ENCODE measurements at regions not wholly inside any gene's neighbourhood (a gene's known extent, or its start where the extent isn't known, plus 50 kb on each side); places are given as distances from the start of the nearest gene placed in this dataset.

GRCh38 chr9:31541721-31542281 lies 842.6 kb upstream of the ACO1 start:
- intact Hi-C loops (cut with micrococcal nuclease) (no loop called here), in situ Hi-C loops (cut with MboI) (no loop called here)
- POLR2A ChIA-PET, result no interaction called here
- no peaks in the 10 kb centered on the region for H3K9me3 ChIP-seq (replicated peaks; ENCODE audit: control insufficient read depth, insufficient read depth, low read depth, low read length)
- H3K79me2 ChIP-seq (ENCODE audit: control insufficient read depth, insufficient read depth, low read length), result no peaks in the 10 kb centered on the region
- CTCF ChIA-PET (ENCODE audit: low intra/inter-chr PET ratio), result no interaction called here
- no peak overlapping the region for H3K4me3 ChIP-seq
- DNase-seq (ENCODE audit: extremely low read depth in 1 of 4, low spot score in 3 of 4) (no peak), FAIRE-seq (no peak), ATAC-seq (no peak)
- BruUV-seq (replicated peaks), result no TSS peak
- no peaks in the 10 kb centered on the region for H3K27me3 ChIP-seq (ENCODE audit: control insufficient read depth in 2 of 2, insufficient read depth in 2 of 2, low read length in 2 of 2)
- no peak overlapping the region for H3K4me2 ChIP-seq (ENCODE audit: insufficient read depth, low read length)
- no peak overlapping the region for H3K9ac ChIP-seq (ENCODE audit: insufficient read depth in 1 of 2, low read depth in 2 of 2, low read length in 2 of 2)
- H3K36me3 ChIP-seq (ENCODE audit: control insufficient read depth, insufficient read depth, low read length), result no peaks in the 10 kb centered on the region
- H4K20me1 ChIP-seq (replicated peaks; ENCODE audit: control insufficient read depth, insufficient read depth, low read length), result no peaks in the 10 kb centered on the region
- TF ChIP-seq ARID3A (IDR thresholded peaks at IDR 0.05; ENCODE audit: borderline replicate concordance, low read depth, low read length), result no peak
- TF ChIP-seq PKNOX1 (IDR thresholded peaks at IDR 0.05), result no peak
- TF ChIP-seq YY1 (IDR thresholded peaks at IDR 0.05; ENCODE audit: borderline replicate concordance in 1 of 3, control insufficient read depth in 1 of 3, extremely low read depth in 1 of 3, insufficient read depth in 3 of 3, insufficient read length in 1 of 3, insufficient replicate concordance in 2 of 3, low read depth in 1 of 3, low read length in 2 of 3), result no peak
- TF ChIP-seq MYBL2 (IDR thresholded peaks at IDR 0.05; ENCODE audit: low read depth), result no peak
- no peak for TF ChIP-seq MYBL2 (CRISPR knock-in tag; IDR thresholded peaks at IDR 0.05; ENCODE audit: borderline replicate concordance)
- no peak for TF ChIP-seq NFE2L1 (tag; IDR thresholded peaks at IDR 0.05; ENCODE audit: borderline replicate concordance, low read depth)
- TF ChIP-seq TAF7 (tag; IDR thresholded peaks at IDR 0.05), result no peak
- no peak for TF ChIP-seq PTRF (tag; IDR thresholded peaks at IDR 0.05)
- TF ChIP-seq ZBTB33 (CRISPR knock-in tag; IDR thresholded peaks at IDR 0.05), result no peak
- no peaks in the 10 kb centered on the region for H3K4me1 ChIP-seq (replicated peaks in 1 of 2; ENCODE audit: control insufficient read depth in 2 of 2, insufficient read depth in 2 of 2, low read length in 2 of 2)
- WGBS (ENCODE audit: insufficient coverage, low coverage, missing lambda C conversion rate), result no CpG with 5 or more reads among the region's 4 CpGs
- no peak overlapping the region for H3K27ac ChIP-seq (ENCODE audit: extremely low read depth, low read depth, low read length)
- no peaks in the 10 kb centered on the region for H3K9me1 ChIP-seq (ENCODE audit: control insufficient read depth, insufficient read depth, low read length)
- H2AFZ ChIP-seq (ENCODE audit: low read depth, low read length), result no peak overlapping the region

All from K562 (cell line).